HUES6 (cell line): ENCODE measurements at regions not wholly inside any gene's neighbourhood (a gene's known extent, or its start where the extent isn't known, plus 50 kb on each side); places are given as distances from the start of the nearest gene placed in this dataset.

Experiments
- H3K27ac ChIP-seq: 2 replicates; pipeline ENCODE4 v1.7.0; 2013; ENCODE audit warnings: low read depth, mild to moderate bottlenecking, low read length, inconsistent platforms
- H3K27me3 ChIP-seq: 2 replicates; pipeline ENCODE4 v1.6.1; 2013; ENCODE audit warnings: low read length; ENCODE audit not compliant: control insufficient read depth, insufficient read depth
- H3K36me3 ChIP-seq: 2 replicates; pipeline ENCODE4 v1.6.1; 2013; ENCODE audit warnings: low read length; ENCODE audit not compliant: control insufficient read depth, insufficient read depth
- H3K4me1 ChIP-seq: 2 replicates; pipeline ENCODE4 v1.6.1; 2013; ENCODE audit warnings: low read length; ENCODE audit not compliant: control insufficient read depth, insufficient read depth
- H3K4me3 ChIP-seq: 2 replicates; pipeline ENCODE4 v1.5.1; 2013; ENCODE audit warnings: low read depth, low read length
- H3K9ac ChIP-seq: one replicate; pipeline ENCODE4 v1.6.1; 2013; ENCODE audit warnings: mild to moderate bottlenecking, low read length
- H3K9me3 ChIP-seq: 2 replicates; pipeline ENCODE4 v1.6.1; 2013; ENCODE audit warnings: low read depth, low read length; ENCODE audit not compliant: control insufficient read depth, insufficient read depth

- Histone ChIP-seq H3K4me1 (no peaks in the 10 kb centered on the region), H3K36me3 (no peaks in the 10 kb centered on the region), H3K27me3 (no peaks in the 10 kb centered on the region), H3K9me3 (0 out of 2 replicates have a peak, but pooled peaks cover 3% of the 10 kb centered on the region), H3K4me3 (no peak overlapping the region), H3K9ac (no peak overlapping the region), H3K27ac (no peak overlapping the region)
These were observed 246.5 kb downstream of the HAO1 start for GRCh38 chr20:7693761-7694160.

GRCh38 chr20:7695051-7695495 is 245.2 kb downstream of the HAO1 start:
- no peaks in the 10 kb centered on the region for H3K27me3 ChIP-seq
- no peak overlapping the region for H3K9ac ChIP-seq
- H3K36me3 ChIP-seq = no peaks in the 10 kb centered on the region
- H3K4me1 ChIP-seq = no peaks in the 10 kb centered on the region
- H3K4me3 ChIP-seq = no peak overlapping the region
- H3K9me3 ChIP-seq = 0 out of 2 replicates have a peak, but pooled peaks cover 3% of the 10 kb centered on the region
- H3K27ac ChIP-seq = no peak overlapping the region

- H3K4me1 ChIP-seq = no peaks in the 10 kb centered on the region
- no peaks in the 10 kb centered on the region for H3K27me3 ChIP-seq
- no peak overlapping the region for H3K4me3 ChIP-seq
- H3K27ac ChIP-seq = no peak overlapping the region
- H3K36me3 ChIP-seq = no peaks in the 10 kb centered on the region
- no peak overlapping the region for H3K9ac ChIP-seq
- H3K9me3 ChIP-seq = no peaks in the 10 kb centered on the region
These were observed 244.6 kb downstream of the HAO1 start for GRCh38 chr20:7695635-7696034.

GRCh38 chr20:7696311-7696710 is 243.9 kb downstream of the HAO1 start:
- Histone ChIP-seq H3K27ac (no peak overlapping the region), H3K4me3 (no peak overlapping the region)

GRCh38 chr20:7702141-7702540 is 238.1 kb downstream of the HAO1 start:
- H3K4me1 ChIP-seq = no peaks in the 10 kb centered on the region
- no peak overlapping the region for H3K4me3 ChIP-seq
- H3K27ac ChIP-seq = no peak overlapping the region
- no peaks in the 10 kb centered on the region for H3K36me3 ChIP-seq
- H3K9me3 ChIP-seq = no peaks in the 10 kb centered on the region
- no peak overlapping the region for H3K9ac ChIP-seq
- H3K27me3 ChIP-seq = no peaks in the 10 kb centered on the region

More at GRCh38 chr20:7696311-7696710, 243.9 kb downstream of the HAO1 start:
- Histone ChIP-seq H3K9ac (no peak overlapping the region), H3K4me1 (no peaks in the 10 kb centered on the region), H3K27me3 (no peaks in the 10 kb centered on the region), H3K36me3 (no peaks in the 10 kb centered on the region), H3K9me3 (no peaks in the 10 kb centered on the region)

GRCh38 chr20:7703551-7703961 is 236.7 kb downstream of the HAO1 start:
- H3K36me3 ChIP-seq = no peaks in the 10 kb centered on the region
- no peaks in the 10 kb centered on the region for H3K9me3 ChIP-seq
- no peaks in the 10 kb centered on the region for H3K27me3 ChIP-seq
- H3K4me3 ChIP-seq = no peak overlapping the region
- no peaks in the 10 kb centered on the region for H3K4me1 ChIP-seq
- H3K9ac ChIP-seq = no peak overlapping the region
- no peak overlapping the region for H3K27ac ChIP-seq

- no peak overlapping the region for H3K4me3 ChIP-seq
- H3K36me3 ChIP-seq = no peaks in the 10 kb centered on the region
- no peak overlapping the region for H3K27ac ChIP-seq
- H3K4me1 ChIP-seq = no peaks in the 10 kb centered on the region
- H3K9me3 ChIP-seq = no peaks in the 10 kb centered on the region
- no peak overlapping the region for H3K9ac ChIP-seq
- no peaks in the 10 kb centered on the region for H3K27me3 ChIP-seq
These were observed 236.3 kb downstream of the HAO1 start for GRCh38 chr20:7703996-7704395.

GRCh38 chr20:7708112-7708511 is 232.1 kb downstream of the HAO1 start:
- Histone ChIP-seq H3K36me3 (no peaks in the 10 kb centered on the region), H3K27ac (no peak overlapping the region), H3K9ac (no peak overlapping the region), H3K9me3 (no peaks in the 10 kb centered on the region), H3K4me1 (no peaks in the 10 kb centered on the region), H3K4me3 (no peak overlapping the region), H3K27me3 (no peaks in the 10 kb centered on the region)

- Histone ChIP-seq H3K9me3 (no peaks in the 10 kb centered on the region), H3K9ac (no peak overlapping the region), H3K4me1 (no peaks in the 10 kb centered on the region), H3K27me3 (no peaks in the 10 kb centered on the region), H3K27ac (no peak overlapping the region), H3K4me3 (no peak overlapping the region), H3K36me3 (no peaks in the 10 kb centered on the region)
These were observed 231.5 kb downstream of the HAO1 start for GRCh38 chr20:7708782-7709181.

- Histone ChIP-seq H3K4me1 (no peaks in the 10 kb centered on the region), H3K27ac (no peak overlapping the region), H3K27me3 (no peaks in the 10 kb centered on the region), H3K36me3 (no peaks in the 10 kb centered on the region), H3K9me3 (no peaks in the 10 kb centered on the region), H3K4me3 (no peak overlapping the region), H3K9ac (no peak overlapping the region)
These were observed 229.8 kb downstream of the HAO1 start for GRCh38 chr20:7710440-7710839.

- no peaks in the 10 kb centered on the region for H3K27me3 ChIP-seq
- H3K4me1 ChIP-seq = no peaks in the 10 kb centered on the region
- no peaks in the 10 kb centered on the region for H3K9me3 ChIP-seq
- H3K27ac ChIP-seq = no peak overlapping the region
- no peak overlapping the region for H3K4me3 ChIP-seq
- H3K36me3 ChIP-seq = no peaks in the 10 kb centered on the region
- no peak overlapping the region for H3K9ac ChIP-seq
These were observed 227.6 kb downstream of the HAO1 start for GRCh38 chr20:7712661-7713060.

GRCh38 chr20:7714549-7714948 is 225.7 kb downstream of the HAO1 start:
- Histone ChIP-seq H3K27me3 (no peaks in the 10 kb centered on the region), H3K9ac (no peak overlapping the region), H3K9me3 (no peaks in the 10 kb centered on the region), H3K27ac (no peak overlapping the region), H3K36me3 (no peaks in the 10 kb centered on the region), H3K4me1 (no peaks in the 10 kb centered on the region), H3K4me3 (no peak overlapping the region)
